T47D (cell line): ENCODE measurements at regions not wholly inside any gene's neighbourhood (a gene's known extent, or its start where the extent isn't known, plus 50 kb on each side); places are given as distances from the start of the nearest gene placed in this dataset.

ENCODE experiments used
- DNase-seq, 2 experiments: peaks; one replicate each; pipeline versions ENCODE4 v3.0.0 to v3.0.0-alpha.2; 2011 to 2012; ENCODE audit warnings: low read depth in 1 of 2, low spot score in 1 of 2
- JUND ChIP-seq: IDR thresholded peaks from 2 replicates; pipeline ENCODE4 v1.6.1; 2012; ENCODE audit warnings: low read depth
- in situ Hi-C: cut with HindIII; loops from 2 replicates; pipeline ENCODE4 v1.10.0; 2016; ENCODE audit warnings: low sequenced_read_pairs, low pct_unique_long_range_greater_than_20kb

- no peak for TF ChIP-seq JUND
- in situ Hi-C loops = no loop called here
- no peak for DNase-seq
Observed at GRCh38 chr12:118884226-118884625, 97.1 kb upstream of the SRRM4 start.

DNA sequence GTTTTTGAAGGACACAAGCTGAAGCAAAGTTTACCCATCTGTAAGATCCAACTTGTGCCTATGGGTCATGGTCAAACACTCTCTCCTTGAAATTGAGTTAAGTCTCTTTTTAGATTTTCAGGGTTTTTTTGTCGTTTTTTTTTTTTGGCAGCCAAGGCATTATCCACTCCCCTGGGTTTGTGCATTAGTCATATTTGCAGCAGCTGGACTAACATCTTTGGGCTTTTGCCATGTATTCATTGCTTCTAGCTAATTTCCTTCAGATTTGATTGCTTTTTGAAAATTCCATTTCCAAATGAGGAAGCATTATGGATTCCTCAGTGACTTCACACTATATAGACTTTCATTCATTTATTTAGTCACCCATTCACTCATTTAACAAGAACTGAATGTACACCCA is 80.3 kb upstream of the SRRM4 start:
- no peak for TF ChIP-seq JUND
- in situ Hi-C loops = no loop called here
- DNase-seq = no peak

- no peak for TF ChIP-seq JUND
- DNase-seq = no peak
- in situ Hi-C loops = no loop called here
Observed at GRCh38 chr12:118908811-118909210, 72.5 kb upstream of the SRRM4 start.

GRCh38 chr12:118912697-118913270 is 68.6 kb upstream of the SRRM4 start:
- no peak for TF ChIP-seq JUND
- in situ Hi-C loops = no loop called here
- DNase-seq = no peak

- DNase-seq = no peak
- TF ChIP-seq JUND = no peak
- in situ Hi-C loops = no loop called here
Observed at GRCh38 chr12:118921761-118922160, 59.6 kb upstream of the SRRM4 start.

DNA sequence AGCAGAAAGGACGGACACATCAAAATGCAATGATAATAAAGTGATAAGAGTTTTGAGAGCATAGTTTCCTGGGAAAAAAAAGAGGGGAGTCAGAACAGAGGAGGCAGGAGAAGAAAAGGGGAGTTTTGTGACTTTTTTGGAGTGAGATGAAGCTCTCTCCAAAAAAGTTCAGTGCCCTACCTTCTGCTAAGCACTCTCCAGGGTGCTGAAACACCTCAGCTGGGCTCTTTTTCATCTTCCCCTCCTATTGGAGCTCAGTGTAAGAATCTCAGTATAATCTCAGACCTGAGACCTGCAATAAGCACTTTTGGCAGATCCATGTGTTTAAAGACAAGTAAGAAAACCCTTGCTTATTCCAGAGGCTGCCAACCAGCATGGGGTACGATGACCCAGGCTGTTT is 58.9 kb upstream of the SRRM4 start:
- peak; percentile 19 to 38 for DNase-seq
- TF ChIP-seq JUND = no peak
- in situ Hi-C loops = no loop called here

DNA sequence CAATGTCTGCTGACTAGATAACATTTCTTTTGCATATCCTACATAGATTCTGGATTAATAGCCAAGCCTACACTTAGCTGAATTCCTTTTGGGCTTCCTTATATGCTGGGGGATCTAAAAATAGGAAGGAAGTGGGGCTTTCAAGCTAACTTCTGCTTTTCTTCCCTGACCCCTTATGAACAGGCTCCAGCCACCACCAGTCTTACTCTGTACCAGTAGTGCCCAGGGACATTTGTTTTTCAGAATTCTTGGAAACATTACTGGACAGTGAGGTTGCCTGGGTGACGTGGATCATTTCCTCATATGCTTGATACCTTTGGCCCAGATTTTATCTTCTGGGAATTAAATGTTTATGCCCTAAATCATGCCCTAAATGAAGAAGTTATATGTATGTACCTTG is 55.9 kb upstream of the SRRM4 start:
- no peak for TF ChIP-seq JUND
- in situ Hi-C loops = no loop called here
- no peak for DNase-seq

- no peak for DNase-seq
- in situ Hi-C loops = no loop called here
- no peak for TF ChIP-seq JUND
Observed at GRCh38 chr12:118925826-118926225, 55.5 kb upstream of the SRRM4 start.
